ENCODE measurements at regions not wholly inside any gene's neighbourhood (a gene's known extent, or its start where the extent isn't known, plus 50 kb on each side); places are given as distances from the start of the nearest gene placed in this dataset.
A peak's percentile ranks its signal among the peaks of the same experiment; 100 is the strongest.
"Not testable (repeated sequence)": the region's sequence is repeated elsewhere in the genome, so short reads cannot be mapped to it uniquely, and the experiment has no call there.

DNA sequence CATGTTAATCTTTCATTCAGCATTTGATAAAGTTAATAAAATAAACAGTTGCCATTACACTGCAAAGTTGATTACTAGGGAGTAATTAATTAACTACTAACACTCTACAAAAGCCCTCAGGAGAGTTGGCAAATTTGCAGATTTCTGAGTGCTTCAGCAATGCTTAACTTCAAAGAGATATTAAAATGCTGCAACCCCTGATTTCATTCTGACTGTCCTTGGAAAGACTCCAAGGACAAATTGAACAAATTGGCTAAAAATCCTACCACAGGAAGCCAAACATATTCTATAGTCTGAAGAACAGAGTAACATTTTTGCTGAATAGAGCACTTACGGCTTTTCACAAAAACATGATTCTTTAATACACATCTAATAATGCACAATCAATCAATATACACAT, 1543.0 kb downstream of the SLITRK5 start:
- TF ChIP-seq CTCF (IDR thresholded peaks at IDR 0.05; ENCODE audit: low read depth, low read length) (no peak), EZH2phosphoT487 (IDR thresholded peaks at IDR 0.05; ENCODE audit: low read depth) (no peak)
- H3K9ac ChIP-seq (ENCODE audit: low read length): no peak overlapping the region
- no peak overlapping the region for H2AFZ ChIP-seq (ENCODE audit: low read depth, low read length)
- no peaks in the 10 kb centered on the region for H3K36me3 ChIP-seq (replicated peaks; ENCODE audit: low read depth, low read length)
- no peaks in the 10 kb centered on the region for H3K9me3 ChIP-seq (ENCODE audit: insufficient read depth, low read length)
- H3K27me3 ChIP-seq (ENCODE audit: low read depth, low read length): no peaks in the 10 kb centered on the region
- H3K4me3 ChIP-seq (ENCODE audit: low read length): no peak overlapping the region
- no peaks in the 10 kb centered on the region for H3K79me2 ChIP-seq (ENCODE audit: low read length)
- H4K20me1 ChIP-seq (ENCODE audit: insufficient read depth, low read length): no peaks in the 10 kb centered on the region
- H3K4me1 ChIP-seq (ENCODE audit: low read length): no peaks in the 10 kb centered on the region
- no peak overlapping the region for H3K27ac ChIP-seq (ENCODE audit: low read length)
- no peak overlapping the region for H3K4me2 ChIP-seq (ENCODE audit: low read length)

DNA sequence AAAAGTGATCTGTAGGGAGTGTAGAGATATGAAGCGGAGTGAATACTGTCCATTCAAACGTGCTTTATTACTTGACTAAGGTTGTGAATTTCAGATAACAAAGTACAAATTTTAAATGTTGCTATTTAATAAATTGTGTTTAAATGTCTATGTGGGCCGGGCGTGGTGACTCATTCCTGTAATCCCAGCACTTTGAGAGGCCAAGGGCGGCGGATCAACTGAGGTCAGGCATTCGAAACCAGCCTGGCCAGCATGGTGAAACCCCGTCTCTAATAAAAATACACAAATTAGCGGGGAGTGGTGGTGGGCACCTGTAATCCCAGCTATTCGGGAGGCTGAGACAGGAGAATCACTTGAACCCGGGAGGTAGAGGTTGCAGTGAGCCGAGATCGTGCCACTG, 1544.1 kb downstream of the SLITRK5 start:
- H3K4me1 ChIP-seq (ENCODE audit: low read length); H3K27ac ChIP-seq (ENCODE audit: low read length); H3K79me2 ChIP-seq (ENCODE audit: low read length); H3K27me3 ChIP-seq (ENCODE audit: low read depth, low read length); H4K20me1 ChIP-seq (ENCODE audit: insufficient read depth, low read length); H3K4me3 ChIP-seq (ENCODE audit: low read length); H3K36me3 ChIP-seq (replicated peaks; ENCODE audit: low read depth, low read length); H3K9me3 ChIP-seq (ENCODE audit: insufficient read depth, low read length); H3K9ac ChIP-seq (ENCODE audit: low read length); H3K4me2 ChIP-seq (ENCODE audit: low read length): not testable (repeated sequence)
- peak overlapping the region; percentile 52 for H2AFZ ChIP-seq (ENCODE audit: low read depth, low read length)

- Histone ChIP-seq H3K4me3 (ENCODE audit: low read length) (no peak overlapping the region), H3K79me2 (ENCODE audit: low read length) (no peaks in the 10 kb centered on the region), H3K4me2 (ENCODE audit: low read length) (no peak overlapping the region), H2AFZ (ENCODE audit: low read depth, low read length) (no peak overlapping the region), H3K27me3 (ENCODE audit: low read depth, low read length) (no peaks in the 10 kb centered on the region), H3K4me1 (ENCODE audit: low read length) (no peaks in the 10 kb centered on the region), H4K20me1 (ENCODE audit: insufficient read depth, low read length) (no peaks in the 10 kb centered on the region), H3K36me3 (replicated peaks; ENCODE audit: low read depth, low read length) (peaks cover 7% of the 10 kb centered on the region), H3K9ac (ENCODE audit: low read length) (no peak overlapping the region), H3K27ac (ENCODE audit: low read length) (no peak overlapping the region), H3K9me3 (ENCODE audit: insufficient read depth, low read length) (peaks cover 19% of the 10 kb centered on the region)
- TF ChIP-seq CTCF (IDR thresholded peaks at IDR 0.05; ENCODE audit: low read depth, low read length) (no peak), EZH2phosphoT487 (IDR thresholded peaks at IDR 0.05; ENCODE audit: low read depth) (no peak)
These were observed 1546.6 kb downstream of the SLITRK5 start for GRCh38 chr13:89217813-89218212.

- H3K27me3 ChIP-seq (ENCODE audit: low read depth, low read length): no peaks in the 10 kb centered on the region
- H4K20me1 ChIP-seq (ENCODE audit: insufficient read depth, low read length): no peaks in the 10 kb centered on the region
- peaks cover 19% of the 10 kb centered on the region for H3K9me3 ChIP-seq (ENCODE audit: insufficient read depth, low read length)
- H3K36me3 ChIP-seq (replicated peaks; ENCODE audit: low read depth, low read length): peaks cover 7% of the 10 kb centered on the region
- no peak overlapping the region for H2AFZ ChIP-seq (ENCODE audit: low read depth, low read length)
- no peak overlapping the region for H3K27ac ChIP-seq (ENCODE audit: low read length)
- H3K9ac ChIP-seq (ENCODE audit: low read length): no peak overlapping the region
- no peak overlapping the region for H3K4me2 ChIP-seq (ENCODE audit: low read length)
- no peaks in the 10 kb centered on the region for H3K79me2 ChIP-seq (ENCODE audit: low read length)
- TF ChIP-seq EZH2phosphoT487 (IDR thresholded peaks at IDR 0.05; ENCODE audit: low read depth): no peak
- TF ChIP-seq CTCF (IDR thresholded peaks at IDR 0.05; ENCODE audit: low read depth, low read length): no peak
- H3K4me1 ChIP-seq (ENCODE audit: low read length): no peaks in the 10 kb centered on the region
- no peak overlapping the region for H3K4me3 ChIP-seq (ENCODE audit: low read length)
These were observed 1550.5 kb downstream of the SLITRK5 start for GRCh38 chr13:89221557-89222158.

Data from OCI-LY3 (cell line).